ENCODE measurements at regions not wholly inside any gene's neighbourhood (a gene's known extent, or its start where the extent isn't known, plus 50 kb on each side); places are given as distances from the start of the nearest gene placed in this dataset.

DNA sequence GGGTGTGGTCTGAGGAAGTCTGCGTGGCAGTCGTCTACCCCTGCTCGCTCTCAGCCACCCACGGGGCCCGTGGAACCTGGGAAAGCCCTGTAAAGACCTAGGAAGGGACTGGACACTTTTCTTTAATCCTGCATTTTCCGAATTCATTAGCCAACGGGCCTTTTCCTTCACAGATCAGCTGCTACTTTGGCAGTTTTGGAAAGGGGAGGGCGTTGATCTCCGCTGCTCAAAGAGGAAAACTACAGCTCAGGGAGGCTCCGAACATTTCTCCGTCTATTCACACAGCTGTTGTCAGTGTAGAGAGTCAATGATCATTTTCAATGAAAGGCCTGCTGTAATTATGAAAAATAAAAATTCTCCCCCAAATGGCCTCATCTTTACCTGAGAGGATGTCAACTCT is 450.1 kb upstream of the MKI67 start:
- H3K9me3 ChIP-seq, result no peaks in the 10 kb centered on the region
- H3K4me3 ChIP-seq, result no peak overlapping the region
- DNase-seq, result no peak
- no peak for ATAC-seq
- H3K4me1 ChIP-seq, result no peaks in the 10 kb centered on the region
- intact Hi-C loops (cut with DNase I), result no loop called here
- TF ChIP-seq, protein P1, sequence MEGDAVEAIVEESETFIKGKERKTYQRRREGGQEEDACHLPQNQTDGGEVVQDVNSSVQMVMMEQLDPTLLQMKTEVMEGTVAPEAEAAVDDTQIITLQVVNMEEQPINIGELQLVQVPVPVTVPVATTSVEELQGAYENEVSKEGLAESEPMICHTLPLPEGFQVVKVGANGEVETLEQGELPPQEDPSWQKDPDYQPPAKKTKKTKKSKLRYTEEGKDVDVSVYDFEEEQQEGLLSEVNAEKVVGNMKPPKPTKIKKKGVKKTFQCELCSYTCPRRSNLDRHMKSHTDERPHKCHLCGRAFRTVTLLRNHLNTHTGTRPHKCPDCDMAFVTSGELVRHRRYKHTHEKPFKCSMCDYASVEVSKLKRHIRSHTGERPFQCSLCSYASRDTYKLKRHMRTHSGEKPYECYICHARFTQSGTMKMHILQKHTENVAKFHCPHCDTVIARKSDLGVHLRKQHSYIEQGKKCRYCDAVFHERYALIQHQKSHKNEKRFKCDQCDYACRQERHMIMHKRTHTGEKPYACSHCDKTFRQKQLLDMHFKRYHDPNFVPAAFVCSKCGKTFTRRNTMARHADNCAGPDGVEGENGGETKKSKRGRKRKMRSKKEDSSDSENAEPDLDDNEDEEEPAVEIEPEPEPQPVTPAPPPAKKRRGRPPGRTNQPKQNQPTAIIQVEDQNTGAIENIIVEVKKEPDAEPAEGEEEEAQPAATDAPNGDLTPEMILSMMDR (IDR thresholded peaks at IDR 0.05), result no peak
- H3K27me3 ChIP-seq (ENCODE audit: insufficient read depth in 3 of 3, low read length in 2 of 3), result peaks cover 0 to 4% (median 0%) of the 10 kb centered on the region in 3 donors
- H3K27ac ChIP-seq, result no peak overlapping the region
- whole genome bisulfite sequencing, 3 donors, result 79 to 85% (median 84%) methylated on average over 11 of the region's 11 CpGs
- no peaks in the 10 kb centered on the region for H3K36me3 ChIP-seq (ENCODE audit: insufficient read depth in 1 of 2, low read depth in 1 of 2)

DNA sequence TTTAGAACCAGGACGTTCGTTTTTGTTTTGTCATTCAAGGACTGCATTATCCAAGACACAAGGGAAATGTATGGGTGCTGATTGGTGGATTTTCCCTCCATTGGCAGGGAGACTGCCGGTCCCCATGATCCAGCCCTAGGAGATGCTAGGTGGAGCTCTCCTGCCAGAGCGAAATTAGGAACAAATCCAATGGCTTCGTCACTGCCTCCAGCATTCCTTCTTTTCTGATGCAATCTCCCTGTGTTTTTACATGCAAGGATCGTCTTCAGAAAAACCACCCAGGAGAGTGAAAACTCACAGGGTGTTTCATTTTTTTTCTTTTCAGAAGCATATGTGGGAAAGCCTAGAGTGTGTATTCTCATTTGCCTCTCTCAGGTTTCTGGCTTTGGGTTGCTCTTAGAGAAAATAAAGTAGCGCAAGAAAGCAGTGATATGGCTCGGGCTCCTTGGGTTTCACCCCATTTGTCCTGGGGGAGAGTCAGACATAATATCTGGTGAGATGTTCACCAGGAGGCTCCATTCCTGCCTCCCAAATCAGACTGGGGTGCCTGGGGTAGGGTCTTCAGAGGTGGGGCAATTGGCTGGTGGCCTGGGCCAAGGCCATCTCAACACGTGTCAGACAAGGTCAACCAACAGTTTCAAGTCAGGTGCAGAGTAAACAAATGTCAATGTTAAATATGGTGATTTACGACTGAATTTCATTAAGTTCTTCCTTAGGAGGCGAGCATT is 450.9 kb upstream of the MKI67 start:
- TF ChIP-seq, protein P1 (IDR thresholded peaks at IDR 0.05), result no peak
- WGBS, 3 donors, result 74 to 80% (median 76%) methylated on average over 11 of the region's 11 CpGs
- Histone ChIP-seq H3K36me3 (ENCODE audit: insufficient read depth in 1 of 2, low read depth in 1 of 2) (no peaks in the 10 kb centered on the region), H3K4me1 (no peaks in the 10 kb centered on the region), H3K27ac (no peak overlapping the region), H3K4me3 (no peak overlapping the region), H3K9me3 (no peaks in the 10 kb centered on the region), H3K27me3 (ENCODE audit: insufficient read depth in 3 of 3, low read length in 2 of 3) (peaks cover 0 to 4% (median 0%) of the 10 kb centered on the region in 3 donors)
- DNase-seq, result no peak
- ATAC-seq, result no peak
- intact Hi-C loops (cut with DNase I), result no loop called here

DNA sequence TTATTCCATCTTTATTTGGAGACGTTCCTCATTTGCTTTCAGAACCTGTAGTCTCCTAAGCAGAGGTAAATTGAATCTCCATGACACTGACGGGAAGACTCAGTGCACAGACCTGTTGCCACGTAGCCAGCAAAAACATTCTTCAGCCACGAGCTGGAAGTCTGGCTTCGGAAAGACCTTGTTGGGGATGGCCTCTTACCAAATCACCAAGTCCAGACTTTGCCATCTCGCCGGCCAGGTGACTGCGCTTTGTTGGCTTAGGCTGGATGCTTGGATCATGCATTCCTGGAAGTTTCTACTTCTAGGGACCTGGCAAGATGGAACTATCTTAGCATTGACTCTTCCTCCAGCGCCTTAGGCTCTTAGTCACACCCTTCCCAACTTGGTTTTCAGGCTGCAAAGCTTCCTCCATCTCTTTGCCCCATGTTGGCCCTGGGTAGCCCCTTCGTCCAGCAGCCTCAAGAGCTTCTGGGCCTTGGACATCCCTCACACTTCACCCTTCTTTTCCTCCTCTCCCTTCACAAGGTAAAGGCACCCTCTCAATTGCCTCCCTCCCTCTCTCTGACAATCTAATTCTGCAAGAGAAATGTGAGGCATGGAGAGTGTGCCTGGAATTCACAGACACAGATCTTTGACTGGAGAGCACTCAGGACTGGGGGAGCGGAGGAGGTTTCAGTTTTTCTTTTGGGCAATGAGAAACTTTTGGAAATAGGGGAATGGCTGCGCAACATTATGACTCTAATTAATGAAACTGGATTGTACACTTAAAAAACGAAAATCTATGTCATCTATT is 451.9 kb upstream of the MKI67 start:
- Histone ChIP-seq H3K27me3 (ENCODE audit: insufficient read depth in 3 of 3, low read length in 2 of 3) (peaks cover 0 to 4% (median 0%) of the 10 kb centered on the region in 3 donors), H3K4me1 (no peaks in the 10 kb centered on the region), H3K36me3 (ENCODE audit: insufficient read depth in 1 of 2, low read depth in 1 of 2) (no peaks in the 10 kb centered on the region), H3K4me3 (no peak overlapping the region), H3K9me3 (no peaks in the 10 kb centered on the region), H3K27ac (no peak overlapping the region)
- DNase-seq (no peak), ATAC-seq (no peak)
- intact Hi-C loops (cut with DNase I), result no loop called here
- TF ChIP-seq, protein P1 (IDR thresholded peaks at IDR 0.05), result no peak
- 92 to 95% (median 95%) methylated on average over 13 of the region's 13 CpGs for WGBS, 3 donors

DNA sequence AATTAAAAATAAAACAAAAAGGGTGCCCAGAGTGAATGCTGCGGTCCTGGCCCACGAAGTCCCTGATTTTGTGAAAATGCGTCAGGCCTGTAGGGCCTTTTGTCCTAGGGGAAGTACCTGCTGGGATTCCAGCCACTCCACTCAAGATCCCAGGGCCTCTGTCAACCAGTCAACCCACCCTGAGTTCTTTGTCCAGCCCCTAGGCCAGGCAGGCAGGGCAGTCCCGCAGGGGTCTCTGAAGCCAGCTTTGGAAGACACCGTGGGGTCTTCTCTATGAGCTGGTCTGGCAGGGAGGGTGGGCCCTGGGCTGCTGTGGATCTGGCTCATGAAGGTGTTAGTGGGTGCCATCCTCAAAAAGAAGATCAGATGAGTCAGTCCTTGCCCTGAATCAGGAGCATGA is 452.5 kb upstream of the MKI67 start:
- WGBS, 3 donors, result 95 to 100% (median 98%) methylated on average over 5 of the region's 5 CpGs
- no peaks in the 10 kb centered on the region for H3K36me3 ChIP-seq (ENCODE audit: insufficient read depth in 1 of 2, low read depth in 1 of 2)
- H3K4me1 ChIP-seq, result no peaks in the 10 kb centered on the region
- DNase-seq (no peak), ATAC-seq (no peak)
- H3K27ac ChIP-seq, result no peak overlapping the region
- intact Hi-C loops (cut with DNase I), result no loop called here
- TF ChIP-seq, protein P1 (IDR thresholded peaks at IDR 0.05), result no peak
- H3K27me3 ChIP-seq (ENCODE audit: insufficient read depth in 3 of 3, low read length in 2 of 3), result peaks cover 0 to 4% (median 0%) of the 10 kb centered on the region in 3 donors
- no peak overlapping the region for H3K4me3 ChIP-seq
- H3K9me3 ChIP-seq, result no peaks in the 10 kb centered on the region
